HG02970 (cell line): ENCODE measurements at regions not wholly inside any gene's neighbourhood (a gene's known extent, or its start where the extent isn't known, plus 50 kb on each side); places are given as distances from the start of the nearest gene placed in this dataset.
"Not testable (repeated sequence)": the region's sequence is repeated elsewhere in the genome, so short reads cannot be mapped to it uniquely, and the experiment has no call there.

Experiments used
- ATAC-seq: cut with Tn5 transposase; IDR thresholded peaks from one replicate; pipeline ENCODE4 v1.9.1; 2021; ENCODE audit warnings: mild to moderate bottlenecking, moderate library complexity, moderate number of reproducible peaks; ENCODE audit not compliant: unreplicated experiment, low FRiP score

- ATAC-seq: not testable (repeated sequence)
Observed at GRCh38 chr15:94868265-94868664, 636.9 kb downstream of the MCTP2 start.

GRCh38 chr15:94875550-94875949 lies 644.2 kb downstream of the MCTP2 start:
- no peak for ATAC-seq

GRCh38 chr15:94877833-94878232 lies 646.5 kb downstream of the MCTP2 start:
- no peak for ATAC-seq

- ATAC-seq: no peak
Observed at GRCh38 chr15:94882071-94882712, 650.8 kb downstream of the MCTP2 start.

GRCh38 chr15:94887391-94887790 lies 656.0 kb downstream of the MCTP2 start:
- no peak for ATAC-seq

GRCh38 chr15:94889153-94889552 lies 657.8 kb downstream of the MCTP2 start:
- no peak for ATAC-seq

- ATAC-seq: no peak
Observed at GRCh38 chr15:94893091-94893490, 661.7 kb downstream of the MCTP2 start.

GRCh38 chr15:94894056-94894455 lies 662.7 kb downstream of the MCTP2 start:
- no peak for ATAC-seq

- ATAC-seq: no peak
Observed at GRCh38 chr15:94909510-94909909, 678.1 kb downstream of the MCTP2 start.

GRCh38 chr15:94910166-94910565 lies 678.8 kb downstream of the MCTP2 start:
- no peak for ATAC-seq

- ATAC-seq: no peak
Observed at GRCh38 chr15:94912760-94913159, 681.4 kb downstream of the MCTP2 start.

GRCh38 chr15:94917068-94917467 lies 685.7 kb downstream of the MCTP2 start:
- ATAC-seq: no peak

GRCh38 chr15:94921936-94922335 lies 690.6 kb downstream of the MCTP2 start:
- ATAC-seq: no peak

- ATAC-seq: no peak
Observed at GRCh38 chr15:94924057-94924456, 692.7 kb downstream of the MCTP2 start.

- ATAC-seq: no peak
Observed at GRCh38 chr15:94924971-94925598, 693.7 kb downstream of the MCTP2 start.

GRCh38 chr15:94925680-94926079 lies 694.3 kb downstream of the MCTP2 start:
- no peak for ATAC-seq

GRCh38 chr15:94927003-94927402 lies 695.6 kb downstream of the MCTP2 start:
- ATAC-seq: no peak

GRCh38 chr15:94929282-94929681 lies 697.9 kb downstream of the MCTP2 start:
- ATAC-seq: no peak

- ATAC-seq: no peak
Observed at GRCh38 chr15:94930441-94930840, 699.1 kb downstream of the MCTP2 start.

GRCh38 chr15:94930960-94931359 lies 699.6 kb downstream of the MCTP2 start:
- no peak for ATAC-seq

GRCh38 chr15:94934440-94934839 lies 703.1 kb downstream of the MCTP2 start:
- ATAC-seq: no peak

- ATAC-seq: no peak
Observed at GRCh38 chr15:94937242-94937641, 705.9 kb downstream of the MCTP2 start.
